ENCODE measurements at regions not wholly inside any gene's neighbourhood (a gene's known extent, or its start where the extent isn't known, plus 50 kb on each side); places are given as distances from the start of the nearest gene placed in this dataset.

DNA sequence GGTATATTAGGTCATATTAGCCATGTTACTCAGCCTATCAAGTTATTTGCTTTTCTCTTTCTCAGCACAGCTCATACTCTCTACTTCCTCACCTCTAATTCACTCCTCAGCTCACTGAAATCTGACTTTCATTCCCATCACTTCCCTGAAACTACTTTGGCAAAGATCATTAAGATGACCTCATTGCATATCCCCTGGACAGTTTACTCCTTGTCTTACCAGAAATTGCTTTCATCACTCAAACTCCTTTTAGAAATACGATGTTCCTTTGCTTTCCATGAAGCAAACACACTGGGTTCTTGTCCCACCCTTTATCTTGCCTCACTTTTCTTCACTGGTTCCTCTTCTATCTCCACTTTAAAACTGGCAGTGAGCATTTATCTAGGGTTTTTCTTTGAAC is 354.4 kb downstream of the TUSC7 start:
- TF ChIP-seq, protein P1, sequence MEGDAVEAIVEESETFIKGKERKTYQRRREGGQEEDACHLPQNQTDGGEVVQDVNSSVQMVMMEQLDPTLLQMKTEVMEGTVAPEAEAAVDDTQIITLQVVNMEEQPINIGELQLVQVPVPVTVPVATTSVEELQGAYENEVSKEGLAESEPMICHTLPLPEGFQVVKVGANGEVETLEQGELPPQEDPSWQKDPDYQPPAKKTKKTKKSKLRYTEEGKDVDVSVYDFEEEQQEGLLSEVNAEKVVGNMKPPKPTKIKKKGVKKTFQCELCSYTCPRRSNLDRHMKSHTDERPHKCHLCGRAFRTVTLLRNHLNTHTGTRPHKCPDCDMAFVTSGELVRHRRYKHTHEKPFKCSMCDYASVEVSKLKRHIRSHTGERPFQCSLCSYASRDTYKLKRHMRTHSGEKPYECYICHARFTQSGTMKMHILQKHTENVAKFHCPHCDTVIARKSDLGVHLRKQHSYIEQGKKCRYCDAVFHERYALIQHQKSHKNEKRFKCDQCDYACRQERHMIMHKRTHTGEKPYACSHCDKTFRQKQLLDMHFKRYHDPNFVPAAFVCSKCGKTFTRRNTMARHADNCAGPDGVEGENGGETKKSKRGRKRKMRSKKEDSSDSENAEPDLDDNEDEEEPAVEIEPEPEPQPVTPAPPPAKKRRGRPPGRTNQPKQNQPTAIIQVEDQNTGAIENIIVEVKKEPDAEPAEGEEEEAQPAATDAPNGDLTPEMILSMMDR (IDR thresholded peaks at IDR 0.05; ENCODE audit: low read depth, low read length), result no peak
- TF ChIP-seq EZH2phosphoT487 (IDR thresholded peaks at IDR 0.05; ENCODE audit: low read depth), result no peak

Measured in OCI-LY3 (cell line).